HAP-1 (cell line): ENCODE measurements at regions not wholly inside any gene's neighbourhood (a gene's known extent, or its start where the extent isn't known, plus 50 kb on each side); places are given as distances from the start of the nearest gene placed in this dataset.

Source experiments
- DNase-seq, 2 experiments: peaks; one replicate each; pipeline ENCODE4 v3.0.0-alpha.2; 2016 to 2020; ENCODE audit warnings: low spot score in 2 of 2
- H3K27me3 ChIP-seq: fragments of 250-450 bp; sonication (Bioruptor Pico); 2 replicates; pipeline ENCODE4 v1.5.1; 2020; ENCODE audit warnings: low read depth, mild to moderate bottlenecking, moderate library complexity
- H3K36me3 ChIP-seq: fragments of 250-450 bp; sonication (Bioruptor Pico); replicated peaks from 2 replicates; pipeline ENCODE4 v1.5.1; 2020; ENCODE audit warnings: mild to moderate bottlenecking
- H3K4me1 ChIP-seq: fragments of 250-450 bp; sonication (Bioruptor Pico); 2 replicates; pipeline ENCODE4 v1.5.1; 2020; ENCODE audit warnings: mild to moderate bottlenecking
- H3K4me3 ChIP-seq: fragments of 250-450 bp; sonication (Bioruptor Pico); 2 replicates; pipeline ENCODE4 v1.5.1; 2020; ENCODE audit warnings: mild to moderate bottlenecking, moderate library complexity
- H3K9me3 ChIP-seq: fragments of 250-450 bp; sonication (Bioruptor Pico); 2 replicates; pipeline ENCODE4 v1.5.1; 2020; ENCODE audit warnings: mild to moderate bottlenecking, moderate library complexity
- in situ Hi-C: fragments of 300-500 bp; cut with MboI; formaldehyde crosslinking; loops from 3 replicates; pipeline ENCODE4 v1.14.3; 2020; ENCODE audit warnings: low sequenced_read_pairs, inconsistent platforms, mixed read lengths

DNA sequence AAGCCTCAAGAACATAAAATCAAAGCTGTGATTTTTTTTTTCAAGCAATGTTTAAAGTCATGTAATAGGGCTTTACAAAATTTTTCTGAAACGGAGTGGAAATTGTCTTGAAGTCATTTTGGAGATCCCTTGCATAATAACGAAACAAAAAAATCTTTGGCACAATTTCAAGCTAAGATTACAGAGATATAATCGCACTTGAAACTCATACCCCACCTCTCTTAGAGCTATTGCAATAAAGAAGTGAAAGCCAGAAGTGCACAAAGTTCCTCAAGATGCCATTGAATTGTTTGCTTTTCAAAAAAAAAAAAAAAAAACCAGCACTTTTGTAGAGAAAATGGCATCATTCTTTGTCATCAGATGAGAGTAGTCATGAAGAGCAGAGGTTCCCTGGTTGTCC, 152.3 kb downstream of the PAX3 start:
- DNase-seq = no peak
- no peaks in the 10 kb centered on the region for H3K27me3 ChIP-seq
- in situ Hi-C loops = no loop called here

DNA sequence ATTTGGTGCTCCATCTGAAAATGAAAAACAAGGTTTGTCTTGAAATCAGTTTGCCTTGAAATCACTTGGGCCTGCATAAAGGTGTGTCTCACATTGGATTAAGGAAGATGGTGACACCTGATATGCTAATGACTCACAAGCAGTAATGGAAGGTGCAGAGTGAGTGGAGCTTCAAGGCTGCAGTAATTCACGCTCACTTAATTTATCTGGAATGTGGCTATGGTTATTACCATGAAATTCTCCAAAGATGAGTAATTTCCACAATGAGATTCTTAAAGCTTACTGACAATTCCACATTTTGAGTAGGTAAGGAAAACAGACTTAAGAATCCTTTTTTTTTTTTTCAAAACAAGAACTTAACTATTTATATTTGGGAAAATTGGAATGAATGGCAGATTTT, 156.8 kb downstream of the PAX3 start:
- H3K4me3 ChIP-seq = no peak overlapping the region
- H3K36me3 ChIP-seq = no peaks in the 10 kb centered on the region
- H3K9me3 ChIP-seq = no peaks in the 10 kb centered on the region
- peaks cover 2% of the 10 kb centered on the region; the same call in 1 of the 2 replicates for H3K27me3 ChIP-seq
- no peak for DNase-seq
- no peaks in the 10 kb centered on the region for H3K4me1 ChIP-seq
- in situ Hi-C loops = no loop called here

More for the DNA sequence above, 152.3 kb downstream of the PAX3 start:
- Histone ChIP-seq H3K4me3 (no peak overlapping the region), H3K36me3 (no peaks in the 10 kb centered on the region), H3K9me3 (no peaks in the 10 kb centered on the region), H3K4me1 (no peaks in the 10 kb centered on the region)

DNA sequence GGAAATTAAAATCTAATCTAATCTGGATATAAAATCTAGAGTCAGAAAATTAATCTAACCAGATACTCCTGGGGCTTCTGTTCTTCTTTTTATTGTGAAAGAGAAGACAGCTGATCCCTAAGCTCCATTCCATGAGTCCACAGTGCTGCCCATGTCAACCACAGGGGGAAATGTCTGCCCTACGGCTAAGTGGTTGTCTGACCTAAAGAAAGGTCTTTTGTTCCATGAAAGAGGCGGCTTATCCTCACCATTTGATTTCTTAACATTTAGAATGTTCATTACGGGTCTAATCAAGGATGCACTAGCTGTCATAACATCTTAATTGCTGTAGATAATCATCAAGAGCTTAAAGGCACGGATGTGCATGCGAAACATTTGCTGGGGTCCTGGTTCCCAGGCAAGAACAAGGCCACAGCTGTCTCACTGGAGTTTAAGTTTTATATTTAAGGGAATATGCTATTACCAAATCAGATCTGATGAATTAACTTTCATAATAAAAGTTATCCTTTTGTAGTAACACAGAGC, 162.6 kb downstream of the PAX3 start:
- no peaks in the 10 kb centered on the region for H3K36me3 ChIP-seq
- in situ Hi-C loops = no loop called here

DNA sequence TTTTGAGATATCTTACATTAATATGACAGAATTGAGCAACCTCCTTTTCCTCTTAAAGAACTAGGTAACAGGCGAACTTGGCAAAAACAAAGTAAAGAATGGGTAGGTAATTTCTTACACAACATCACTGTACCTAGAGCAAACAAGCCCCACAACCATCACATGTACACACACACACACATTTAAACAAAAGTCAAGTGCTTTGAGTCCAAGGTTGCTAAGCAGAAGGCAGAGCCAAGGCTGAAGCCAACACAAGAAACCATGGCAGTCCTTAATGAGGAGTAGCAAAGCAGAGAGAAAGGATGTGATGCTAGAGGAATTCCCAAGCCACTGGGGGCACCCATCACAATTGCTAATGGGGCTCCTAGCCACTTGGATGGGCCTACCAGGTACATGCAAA, 164.1 kb downstream of the PAX3 start:
- DNase-seq = no peak
- Histone ChIP-seq H3K27me3 (peaks cover 2% of the 10 kb centered on the region; the same call in 1 of the 2 replicates), H3K9me3 (no peaks in the 10 kb centered on the region), H3K4me1 (no peaks in the 10 kb centered on the region), H3K4me3 (no peak overlapping the region), H3K36me3 (no peaks in the 10 kb centered on the region)
- in situ Hi-C loops = no loop called here

More for the DNA sequence above, 162.6 kb downstream of the PAX3 start:
- Histone ChIP-seq H3K4me1 (no peaks in the 10 kb centered on the region), H3K4me3 (no peak overlapping the region), H3K27me3 (peaks cover 2% of the 10 kb centered on the region; the same call in 1 of the 2 replicates), H3K9me3 (no peaks in the 10 kb centered on the region)
- no peak for DNase-seq

DNA sequence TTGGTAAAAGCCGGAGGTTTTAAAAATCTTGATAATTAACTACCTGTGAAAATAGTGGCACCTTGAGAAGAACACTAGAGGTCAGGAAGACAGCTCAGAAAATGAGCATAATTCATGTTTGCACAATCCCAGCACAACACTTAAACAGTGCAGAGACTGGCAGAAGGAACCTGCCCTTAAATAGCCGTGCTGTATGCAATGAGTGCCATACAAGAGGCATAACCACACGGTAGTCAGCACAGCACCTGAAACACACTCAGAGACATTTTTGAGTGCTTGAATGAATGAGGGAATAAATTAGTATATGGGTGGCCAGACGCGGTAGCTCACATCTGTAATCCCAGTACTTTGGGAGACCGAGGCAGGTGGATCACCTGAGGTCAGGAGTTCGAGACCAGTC, 164.9 kb downstream of the PAX3 start:
- Histone ChIP-seq H3K27me3 (no peaks in the 10 kb centered on the region; the same call in 1 of the 2 replicates), H3K4me1 (no peaks in the 10 kb centered on the region), H3K9me3 (no peaks in the 10 kb centered on the region), H3K4me3 (no peak overlapping the region), H3K36me3 (no peaks in the 10 kb centered on the region)
- in situ Hi-C loops = no loop called here
- DNase-seq = no peak

DNA sequence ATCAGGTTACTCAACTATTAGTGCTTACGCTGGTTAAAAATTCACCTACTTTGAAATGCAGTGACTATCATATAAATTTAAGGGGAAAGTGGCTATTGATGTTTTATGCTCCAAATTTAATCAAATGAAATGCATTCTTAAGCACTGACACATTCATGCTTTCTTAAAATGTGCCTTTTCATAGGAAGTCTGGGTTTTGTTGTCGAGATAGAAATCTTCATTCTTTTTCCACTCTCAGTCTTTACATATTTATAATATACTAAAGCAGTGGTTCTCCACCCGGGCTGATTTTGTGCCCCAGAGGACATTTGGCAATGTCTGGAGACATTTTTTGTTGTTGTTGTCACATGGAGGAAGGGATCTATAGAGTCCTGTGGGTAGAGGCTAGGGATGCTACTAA, 167.9 kb downstream of the PAX3 start:
- DNase-seq = no peak

DNA sequence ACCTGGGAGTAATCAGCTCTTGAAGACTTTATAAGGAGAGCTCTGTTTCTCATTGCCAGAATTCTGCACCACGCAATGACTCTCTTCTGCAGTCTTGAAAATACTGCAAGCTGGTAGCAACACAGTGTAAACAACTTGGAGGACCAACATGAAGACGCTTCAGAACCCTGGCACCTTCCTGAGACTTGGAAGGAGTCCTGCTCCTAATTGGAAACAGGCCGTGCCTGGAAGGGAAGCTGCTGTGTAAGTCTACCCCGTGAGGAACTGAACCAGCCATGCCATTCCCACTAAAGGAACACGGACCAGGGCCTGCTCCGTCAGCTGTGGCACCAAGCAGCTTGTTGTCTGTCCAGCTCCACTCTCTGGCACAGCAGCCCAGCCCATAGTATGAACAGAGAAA, 171.1 kb downstream of the PAX3 start:
- Histone ChIP-seq H3K9me3 (no peaks in the 10 kb centered on the region), H3K4me1 (no peaks in the 10 kb centered on the region), H3K36me3 (no peaks in the 10 kb centered on the region), H3K27me3 (no peaks in the 10 kb centered on the region), H3K4me3 (no peak overlapping the region)
- no peak for DNase-seq
- in situ Hi-C loops = no loop called here

More for the DNA sequence above, 167.9 kb downstream of the PAX3 start:
- in situ Hi-C loops = no loop called here
- no peak overlapping the region for H3K4me3 ChIP-seq
- H3K4me1 ChIP-seq = no peaks in the 10 kb centered on the region
- H3K27me3 ChIP-seq = no peaks in the 10 kb centered on the region
- H3K9me3 ChIP-seq = no peaks in the 10 kb centered on the region
- no peaks in the 10 kb centered on the region for H3K36me3 ChIP-seq

DNA sequence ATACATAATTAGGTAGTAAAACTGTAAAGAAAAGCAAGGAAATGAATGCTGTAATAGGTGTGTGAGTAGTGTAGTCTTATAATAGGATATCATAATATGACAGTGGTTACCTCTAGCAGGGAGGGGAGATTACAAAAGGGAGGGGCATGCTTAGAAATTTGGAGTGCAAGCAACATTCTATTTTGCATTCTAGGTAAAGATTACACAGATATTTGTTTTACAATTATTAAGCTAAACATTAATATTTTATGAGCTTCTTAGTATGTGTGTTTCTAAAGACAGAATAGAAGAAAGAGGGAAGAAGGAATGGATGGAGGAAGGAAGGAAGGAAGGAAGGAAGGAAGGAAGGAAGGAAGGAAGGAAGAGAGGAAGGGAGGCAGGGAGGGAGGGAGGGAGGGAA, 177.9 kb downstream of the PAX3 start:
- in situ Hi-C loops = no loop called here
- H3K9me3 ChIP-seq = no peaks in the 10 kb centered on the region
- H3K4me1 ChIP-seq = no peaks in the 10 kb centered on the region
- DNase-seq = no peak
- H3K27me3 ChIP-seq = 0 out of 2 replicates have a peak, but pooled peaks cover 4% of the 10 kb centered on the region
- no peak overlapping the region for H3K4me3 ChIP-seq
- no peaks in the 10 kb centered on the region for H3K36me3 ChIP-seq

DNA sequence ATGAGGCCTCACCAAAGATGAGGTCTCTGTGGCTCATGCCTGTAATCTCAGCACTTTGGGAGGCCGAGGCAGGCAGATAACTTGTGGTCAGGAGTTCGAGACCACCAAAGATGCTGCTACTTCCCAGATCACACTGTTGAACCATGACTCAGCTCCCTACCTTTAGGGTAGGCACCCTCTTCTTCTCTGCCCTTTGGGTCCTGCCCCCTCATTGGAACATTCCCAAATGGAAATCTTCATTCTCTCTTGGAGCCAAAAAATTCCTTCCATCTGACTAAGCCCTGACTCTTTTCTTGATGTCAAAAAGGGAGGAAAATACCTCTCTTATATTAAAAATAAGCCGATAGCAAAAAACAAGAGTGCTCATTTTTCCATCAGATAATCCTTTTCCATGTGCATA, 183.5 kb downstream of the PAX3 start:
- no peak for DNase-seq
- Histone ChIP-seq H3K9me3 (no peaks in the 10 kb centered on the region), H3K36me3 (no peaks in the 10 kb centered on the region), H3K4me3 (no peak overlapping the region), H3K27me3 (0 out of 2 replicates have a peak, but pooled peaks cover 4% of the 10 kb centered on the region), H3K4me1 (no peaks in the 10 kb centered on the region)
- in situ Hi-C loops = no loop called here

DNA sequence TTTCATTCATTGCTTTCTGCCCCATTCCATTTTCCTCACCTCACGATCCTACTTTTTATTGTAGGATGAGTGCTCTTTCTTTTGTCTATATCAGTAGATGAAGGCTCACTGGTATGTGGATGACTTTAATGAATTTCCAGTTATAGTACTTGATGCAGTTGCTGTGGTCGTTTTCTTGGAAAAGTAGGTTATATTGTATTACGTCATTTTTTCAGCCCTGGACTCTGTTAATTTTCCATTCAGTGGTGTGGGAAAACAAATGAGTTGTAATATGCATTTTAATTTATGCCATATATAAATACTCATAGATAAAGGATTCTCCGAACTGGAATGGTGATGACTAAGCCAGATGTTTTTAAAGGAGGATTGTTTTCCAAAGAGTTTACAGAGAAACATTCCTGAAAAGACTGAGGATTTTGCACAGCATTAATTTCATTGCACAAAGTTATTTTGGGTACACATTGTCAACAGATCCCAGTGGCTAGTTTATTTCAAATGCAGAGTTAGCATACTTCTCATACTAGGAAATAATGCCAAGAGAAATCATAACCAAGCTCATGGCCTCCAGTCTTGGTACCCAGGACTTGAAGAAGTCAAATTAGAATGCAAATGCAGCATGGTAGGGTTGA, 189.7 kb downstream of the PAX3 start:
- Histone ChIP-seq H3K4me3 (no peak overlapping the region), H3K27me3 (peaks cover 4% of the 10 kb centered on the region; the same call in 1 of the 2 replicates), H3K9me3 (no peaks in the 10 kb centered on the region), H3K4me1 (no peaks in the 10 kb centered on the region), H3K36me3 (no peaks in the 10 kb centered on the region)
- in situ Hi-C loops = no loop called here
- DNase-seq = no peak

DNA sequence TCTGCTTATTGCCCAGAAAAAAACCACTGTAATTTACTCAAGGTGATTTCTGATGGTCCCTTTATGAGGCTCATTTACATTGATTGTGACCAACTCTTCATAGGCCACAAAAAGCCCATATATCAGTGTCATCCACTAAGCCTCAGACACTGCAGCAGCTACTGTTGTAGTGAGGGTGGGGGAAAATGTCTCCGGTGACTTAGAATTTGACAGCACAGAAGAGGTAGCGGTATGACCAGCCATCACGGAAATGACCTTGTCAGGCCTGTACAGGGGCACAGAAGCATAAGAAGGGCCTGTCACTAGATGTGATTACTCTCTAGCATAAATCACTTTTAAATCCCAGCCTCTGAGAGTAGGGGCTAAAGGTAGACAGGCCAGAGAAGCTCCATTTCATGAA, 190.3 kb downstream of the PAX3 start:
- H3K4me3 ChIP-seq = no peak overlapping the region
- H3K36me3 ChIP-seq = no peaks in the 10 kb centered on the region
- no peaks in the 10 kb centered on the region for H3K4me1 ChIP-seq
- peaks cover 5% of the 10 kb centered on the region; the same call in 1 of the 2 replicates for H3K27me3 ChIP-seq
- DNase-seq = no peak
- no peaks in the 10 kb centered on the region for H3K9me3 ChIP-seq
- in situ Hi-C loops = no loop called here

DNA sequence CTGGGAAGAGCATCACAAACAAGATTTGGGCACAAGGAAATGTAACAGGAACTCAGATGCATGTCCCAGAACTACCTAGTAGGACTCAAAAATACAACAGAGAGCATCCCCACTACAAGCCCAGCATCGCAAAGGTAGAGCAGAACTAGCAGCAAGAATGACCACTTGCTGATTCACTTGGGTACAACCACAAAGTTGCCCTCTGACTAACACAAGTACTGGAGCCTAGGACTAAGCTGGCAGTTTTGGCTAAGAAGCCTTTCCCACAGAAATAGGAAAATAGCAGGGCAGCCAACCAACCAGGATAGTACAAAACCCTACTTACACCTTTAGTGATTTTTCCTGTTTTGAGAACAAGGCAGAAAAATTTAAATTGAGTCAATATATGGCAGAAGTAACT, 193.8 kb downstream of the PAX3 start:
- Histone ChIP-seq H3K4me3 (no peak overlapping the region), H3K36me3 (no peaks in the 10 kb centered on the region), H3K4me1 (no peaks in the 10 kb centered on the region), H3K27me3 (peaks cover 11% of the 10 kb centered on the region), H3K9me3 (no peaks in the 10 kb centered on the region)
- no peak for DNase-seq
- in situ Hi-C loops = no loop called here

DNA sequence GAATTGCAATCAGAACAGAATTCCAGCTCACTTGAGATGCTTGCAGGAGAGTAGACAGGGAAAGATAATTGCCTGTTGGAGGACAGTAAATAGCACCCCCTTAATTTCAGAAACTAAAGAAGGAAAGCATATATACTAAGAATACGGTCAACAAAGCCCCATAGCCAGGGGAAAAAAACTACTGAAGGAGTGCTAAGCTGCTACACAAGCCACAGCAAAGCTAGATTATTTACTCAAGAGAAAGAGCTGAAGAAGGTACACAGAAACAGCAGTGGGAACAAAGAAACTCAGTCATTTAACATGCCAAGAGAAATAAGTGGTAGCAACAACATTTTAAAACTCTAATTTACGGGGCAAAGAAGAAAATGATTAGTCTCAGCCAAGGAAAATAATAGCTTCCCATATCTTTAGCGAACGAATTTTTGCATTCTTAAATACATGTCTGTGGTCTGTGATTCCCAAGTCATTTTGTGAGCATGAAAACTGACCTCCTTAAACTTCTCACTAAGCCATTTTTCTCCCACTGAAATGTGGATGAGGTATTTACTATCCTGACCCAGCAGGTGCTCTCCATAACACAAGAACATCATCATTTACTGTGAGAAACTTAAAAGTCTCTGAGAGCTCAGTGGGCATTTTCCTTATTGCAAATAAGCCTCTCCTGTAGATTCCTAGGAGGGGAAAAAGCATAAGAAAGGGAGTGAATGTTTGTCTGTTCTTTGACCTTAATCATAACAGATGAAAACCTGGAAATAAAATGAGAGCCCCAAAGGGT, 196.0 kb downstream of the PAX3 start:
- Histone ChIP-seq H3K9me3 (no peaks in the 10 kb centered on the region), H3K4me1 (no peaks in the 10 kb centered on the region), H3K27me3 (peaks cover 11% of the 10 kb centered on the region), H3K4me3 (no peak overlapping the region), H3K36me3 (no peaks in the 10 kb centered on the region)
- in situ Hi-C loops = no loop called here
- DNase-seq = no peak
